BJ (cell line): ENCODE measurements at regions not wholly inside any gene's neighbourhood (a gene's known extent, or its start where the extent isn't known, plus 50 kb on each side); places are given as distances from the start of the nearest gene placed in this dataset.

Experiments used
- CTCF ChIA-PET: fragments of 350-600 bp; formaldehyde crosslinking; extraction: SDS; loops from one replicate; lab custom pipeline; 2021; ENCODE audit warnings: antibody characterized with exemption, inconsistent platforms; lab: Yijun Ruan, JAX
- POLR2A ChIA-PET: fragments of 300-600 bp; sonication (Branson Sonifier 250); formaldehyde crosslinking; extraction: SDS; loops from one replicate; lab custom pipeline; 2021; ENCODE audit warnings: antibody characterized with exemption; lab: Charles Lee
- DNase-seq: peaks from one replicate; pipeline ENCODE4 v3.0.0-alpha.2; 2011; ENCODE audit warnings: low read depth
- H3K27me3 ChIP-seq: 2 replicates; pipeline ENCODE4 v1.6.0; 2011; ENCODE audit warnings: low read length; ENCODE audit not compliant: control insufficient read depth, insufficient read depth
- H3K36me3 ChIP-seq: 2 replicates; pipeline ENCODE4 v1.5.1; 2011; ENCODE audit warnings: low read length; ENCODE audit not compliant: control insufficient read depth, insufficient read depth
- H3K4me3 ChIP-seq: 2 replicates; pipeline ENCODE4 v1.5.1; 2011; ENCODE audit warnings: low read depth, mild to moderate bottlenecking, control low read depth, low read length
- CTCF ChIP-seq: IDR thresholded peaks from 2 replicates; pipeline ENCODE4 v1.5.1; 2011; ENCODE audit warnings: low read depth, mild to moderate bottlenecking, control low read depth, inconsistent platforms, low read length, moderate library complexity; ENCODE audit not compliant: insufficient read depth

GRCh38 chr3:43861635-43862034 is 170.9 kb downstream of the ABHD5 start:
- ChIA-PET POLR2A (no interaction called here), CTCF (interaction anchor here (1.1 kb wide), 1 partner anchor 20 kb away, joined by 4 read pairs; no protein-coding TSS in a partner anchor)
- H3K36me3 ChIP-seq, result no peaks in the 10 kb centered on the region
- no peak overlapping the region for H3K4me3 ChIP-seq
- TF ChIP-seq CTCF, result no peak
- no peaks in the 10 kb centered on the region for H3K27me3 ChIP-seq
- DNase-seq, result no peak

GRCh38 chr3:43862470-43862869 is 171.7 kb downstream of the ABHD5 start:
- ChIA-PET CTCF (no interaction called here), POLR2A (no interaction called here)
- no peaks in the 10 kb centered on the region for H3K27me3 ChIP-seq
- TF ChIP-seq CTCF, result no peak
- DNase-seq, result no peak
- no peaks in the 10 kb centered on the region for H3K36me3 ChIP-seq
- no peak overlapping the region for H3K4me3 ChIP-seq

DNA sequence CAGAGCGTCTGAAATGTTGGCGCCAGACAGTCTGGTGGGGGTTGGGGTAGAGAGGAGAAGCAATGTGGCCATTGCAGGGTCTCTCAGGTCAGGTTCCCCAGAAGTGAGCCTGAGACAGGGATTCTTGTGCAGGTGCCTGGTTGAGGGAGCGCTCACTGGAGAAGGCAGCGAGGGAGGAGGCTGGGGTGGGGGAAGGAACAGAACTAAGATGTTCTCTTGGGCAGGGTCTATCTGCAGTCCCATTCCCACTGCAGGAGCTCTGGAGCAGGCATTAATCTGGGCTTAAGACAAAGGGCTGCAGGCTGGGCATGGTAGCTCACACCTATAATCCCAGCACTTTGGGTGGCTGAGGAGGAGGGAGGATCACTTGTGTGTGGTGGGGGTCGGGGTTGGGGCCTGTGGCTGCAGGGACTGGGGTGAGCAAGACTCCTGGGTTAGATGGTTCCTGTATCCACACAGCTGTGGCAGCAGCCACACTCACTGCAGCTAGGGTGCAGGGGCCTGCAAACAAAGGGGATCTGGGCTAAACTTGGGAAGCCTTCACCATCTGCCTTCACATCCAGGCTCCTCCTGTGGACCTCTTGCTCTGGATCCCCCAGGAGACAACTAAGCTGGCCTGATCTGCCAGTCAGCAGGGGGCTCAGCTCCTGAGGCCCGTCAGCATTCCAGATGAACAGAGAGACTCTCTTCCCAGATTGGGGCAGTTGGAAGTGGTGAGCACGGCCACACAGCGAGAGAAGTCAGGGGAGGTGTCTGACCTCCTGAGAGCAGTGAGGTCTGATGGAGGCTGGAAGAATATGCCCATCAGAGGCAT is 172.5 kb downstream of the ABHD5 start:
- POLR2A ChIA-PET, result no interaction called here
- no peak for DNase-seq
- Histone ChIP-seq H3K4me3 (no peak overlapping the region), H3K36me3 (no peaks in the 10 kb centered on the region), H3K27me3 (no peaks in the 10 kb centered on the region)
- CTCF ChIA-PET, result interaction anchor here (1.4 kb wide), 1 partner anchor 8 kb away, joined by 5 read pairs; no protein-coding TSS in a partner anchor
- no peak for TF ChIP-seq CTCF

DNA sequence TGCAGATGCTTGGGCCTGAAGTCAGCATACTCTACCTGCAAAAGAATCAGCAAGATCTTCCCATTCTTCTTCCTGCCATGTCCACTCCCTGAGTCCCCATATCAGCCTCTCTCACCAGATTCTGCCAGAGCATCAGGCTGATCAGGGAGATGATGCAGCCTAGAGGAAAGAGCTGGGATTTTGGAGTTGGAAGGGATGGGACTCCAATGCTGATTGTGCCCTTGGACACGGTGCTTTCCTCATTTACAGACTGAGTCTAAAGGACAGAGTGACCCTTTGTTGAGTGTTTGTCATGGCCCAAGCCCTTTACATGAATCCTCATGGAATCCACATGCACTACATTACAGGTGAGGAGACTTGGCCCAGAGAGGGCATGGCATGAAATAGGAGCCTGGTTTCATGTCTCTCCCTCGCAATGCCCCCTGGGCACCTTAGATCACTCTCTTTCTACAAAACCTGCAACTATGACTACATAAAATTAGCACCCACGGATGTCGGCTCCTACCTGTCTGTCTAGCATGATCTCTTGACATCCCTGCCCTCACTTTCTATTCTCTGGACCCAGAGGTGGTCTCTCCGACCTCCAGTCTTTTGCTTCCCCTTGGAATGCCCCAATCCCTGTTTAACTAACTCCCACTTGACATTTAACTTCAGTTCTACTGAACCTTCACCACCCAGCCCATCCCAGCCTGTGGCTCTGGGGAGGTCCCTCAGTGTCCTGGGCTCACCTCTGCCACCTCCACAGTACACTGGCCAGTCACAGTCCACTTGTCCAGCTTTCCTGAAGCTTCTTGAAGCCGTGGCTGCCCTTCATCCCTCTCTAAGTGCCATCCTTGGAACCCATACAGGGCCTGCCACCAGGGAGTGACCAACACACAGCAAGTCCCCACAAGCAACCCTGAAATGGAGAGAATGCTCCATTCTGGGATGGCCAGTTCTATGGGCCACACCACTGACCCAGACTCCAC is 173.5 kb downstream of the ABHD5 start:
- no peak overlapping the region for H3K4me3 ChIP-seq
- CTCF ChIA-PET, result interaction anchor here (1.4 to 6.4 kb wide), 2 partner anchors 8 to 9 kb away, joined by 5 to 57 read pairs; no protein-coding TSS in a partner anchor
- H3K36me3 ChIP-seq, result no peaks in the 10 kb centered on the region
- no peak for DNase-seq
- POLR2A ChIA-PET, result no interaction called here
- H3K27me3 ChIP-seq, result no peaks in the 10 kb centered on the region
- no peak for TF ChIP-seq CTCF

- no peak for TF ChIP-seq CTCF
- H3K27me3 ChIP-seq, result no peaks in the 10 kb centered on the region
- no peaks in the 10 kb centered on the region for H3K36me3 ChIP-seq
- CTCF ChIA-PET, result interaction anchor here (6.4 kb wide), 1 partner anchor 9 kb away, joined by 57 read pairs; no protein-coding TSS in a partner anchor
- no peak overlapping the region for H3K4me3 ChIP-seq
- POLR2A ChIA-PET, result no interaction called here
- no peak for DNase-seq
These were observed 174.6 kb downstream of the ABHD5 start for GRCh38 chr3:43865351-43865750.
